Peyer's patch (tissue), 4 donors: ENCODE measurements at regions not wholly inside any gene's neighbourhood (a gene's known extent, or its start where the extent isn't known, plus 50 kb on each side); places are given as distances from the start of the nearest gene placed in this dataset.

Experiments
- POLR2A ChIP-seq, 2 donors: fragments of 450-650 bp; IDR thresholded peaks; one replicate each; pipeline ENCODE4 v1.5.1; 2017; ENCODE audit warnings: antibody characterized with exemption in 2 of 2, mild to moderate bottlenecking in 2 of 2, moderate library complexity in 2 of 2
- TF ChIP-seq, protein P1 (sequence below), 6 experiments: fragments of 450-650 bp in 4 of 6; fragments of 200-600 bp in 2 of 6; sonication (generic) in 1 of 6; IDR thresholded peaks; one replicate each; pipeline ENCODE4 v1.5.1; 2017 to 2019; ENCODE audit warnings: antibody characterized with exemption in 6 of 6, mild to moderate bottlenecking in 3 of 6, moderate library complexity in 1 of 6

DNA sequence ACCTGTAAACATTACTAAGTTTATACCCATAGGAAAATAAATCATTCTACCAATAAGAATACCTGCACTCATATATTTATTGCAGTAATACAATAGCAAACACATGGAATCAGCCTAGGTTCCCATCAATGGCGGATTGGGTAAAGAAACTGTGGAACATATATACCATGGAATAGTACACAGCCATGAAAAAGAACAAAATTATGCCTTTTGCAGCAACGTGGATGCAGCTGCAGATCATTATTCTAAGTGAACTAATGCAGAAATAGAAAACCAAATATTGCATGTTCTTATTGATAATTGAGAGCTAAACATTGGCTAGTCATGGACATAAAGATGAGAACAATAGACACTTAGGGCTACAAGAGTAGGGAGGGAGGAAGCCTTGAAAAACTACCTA, 667.4 kb upstream of the WWC1 start:
- TF ChIP-seq, protein P1, sequence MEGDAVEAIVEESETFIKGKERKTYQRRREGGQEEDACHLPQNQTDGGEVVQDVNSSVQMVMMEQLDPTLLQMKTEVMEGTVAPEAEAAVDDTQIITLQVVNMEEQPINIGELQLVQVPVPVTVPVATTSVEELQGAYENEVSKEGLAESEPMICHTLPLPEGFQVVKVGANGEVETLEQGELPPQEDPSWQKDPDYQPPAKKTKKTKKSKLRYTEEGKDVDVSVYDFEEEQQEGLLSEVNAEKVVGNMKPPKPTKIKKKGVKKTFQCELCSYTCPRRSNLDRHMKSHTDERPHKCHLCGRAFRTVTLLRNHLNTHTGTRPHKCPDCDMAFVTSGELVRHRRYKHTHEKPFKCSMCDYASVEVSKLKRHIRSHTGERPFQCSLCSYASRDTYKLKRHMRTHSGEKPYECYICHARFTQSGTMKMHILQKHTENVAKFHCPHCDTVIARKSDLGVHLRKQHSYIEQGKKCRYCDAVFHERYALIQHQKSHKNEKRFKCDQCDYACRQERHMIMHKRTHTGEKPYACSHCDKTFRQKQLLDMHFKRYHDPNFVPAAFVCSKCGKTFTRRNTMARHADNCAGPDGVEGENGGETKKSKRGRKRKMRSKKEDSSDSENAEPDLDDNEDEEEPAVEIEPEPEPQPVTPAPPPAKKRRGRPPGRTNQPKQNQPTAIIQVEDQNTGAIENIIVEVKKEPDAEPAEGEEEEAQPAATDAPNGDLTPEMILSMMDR (IDR thresholded peaks at IDR 0.05) = no peak
- TF ChIP-seq POLR2A (IDR thresholded peaks at IDR 0.05) = no peak
